NCI-H510A treated with DMSO at 0.1 percent for 48 hours (cell line): ENCODE measurements at regions not wholly inside any gene's neighbourhood (a gene's known extent, or its start where the extent isn't known, plus 50 kb on each side); places are given as distances from the start of the nearest gene placed in this dataset.

Source experiments
- DNase-seq: peaks from one replicate; lab custom pipeline; 2025; lab: John Stamatoyannopoulos, UW

DNA sequence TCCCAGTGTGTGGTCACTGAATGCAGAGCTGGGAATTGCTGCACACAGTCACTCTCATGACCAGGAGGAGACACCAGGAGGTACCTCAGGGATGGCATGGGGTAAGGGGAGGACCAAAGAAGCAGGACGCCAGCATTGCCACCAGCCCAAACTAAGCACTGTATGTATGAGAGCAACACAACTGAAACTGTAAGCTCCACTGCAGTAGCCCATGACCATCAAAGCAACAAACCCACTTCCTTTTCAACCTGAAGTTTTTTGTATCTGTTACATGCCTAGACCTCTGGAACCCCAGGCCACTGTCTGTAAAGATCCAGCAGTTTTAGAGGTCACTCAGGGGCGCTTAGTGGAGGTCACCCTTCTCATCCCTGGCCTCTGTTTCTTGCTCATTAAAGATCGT is 164.3 kb downstream of the SETD4 start:
- DNase-seq = no peak

DNA sequence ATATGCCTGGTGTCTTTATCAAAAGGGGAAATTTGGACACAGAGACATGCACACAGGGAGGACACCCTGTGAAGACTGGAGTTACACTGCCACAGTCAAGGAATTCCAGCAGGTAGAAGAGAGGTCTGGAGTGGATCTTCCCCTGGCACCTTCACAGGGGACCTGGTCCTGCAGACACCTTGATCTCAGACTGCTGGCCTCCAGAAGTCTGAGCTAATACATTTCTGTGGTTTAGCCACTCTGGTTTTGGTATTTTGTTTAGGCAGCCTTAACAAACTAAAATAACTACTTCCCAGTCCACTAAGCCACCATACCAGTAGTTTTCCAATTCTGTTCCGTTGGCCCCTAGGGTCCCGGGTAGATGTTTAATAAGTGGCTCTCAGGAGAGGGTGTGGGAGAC is 164.7 kb downstream of the SETD4 start:
- no peak for DNase-seq

DNA sequence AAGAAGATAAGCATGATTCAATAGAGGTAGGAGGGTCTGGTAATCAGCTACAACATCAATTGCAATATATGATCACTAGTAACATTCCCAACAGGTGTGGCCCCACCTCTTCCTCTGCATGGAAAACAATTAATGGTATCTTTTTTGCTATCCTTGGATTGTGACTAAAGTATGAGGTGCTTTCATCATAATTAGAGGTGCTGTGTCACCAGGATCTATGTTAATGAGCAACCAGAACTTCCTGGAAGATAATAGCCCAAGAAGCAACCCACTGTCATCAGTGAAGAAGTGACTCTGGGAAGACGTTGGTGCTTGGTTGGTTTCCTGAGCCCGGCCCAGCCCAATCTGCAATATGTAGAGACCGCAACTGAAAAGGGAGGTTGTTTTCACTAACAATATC is 167.2 kb downstream of the SETD4 start:
- no peak for DNase-seq

DNA sequence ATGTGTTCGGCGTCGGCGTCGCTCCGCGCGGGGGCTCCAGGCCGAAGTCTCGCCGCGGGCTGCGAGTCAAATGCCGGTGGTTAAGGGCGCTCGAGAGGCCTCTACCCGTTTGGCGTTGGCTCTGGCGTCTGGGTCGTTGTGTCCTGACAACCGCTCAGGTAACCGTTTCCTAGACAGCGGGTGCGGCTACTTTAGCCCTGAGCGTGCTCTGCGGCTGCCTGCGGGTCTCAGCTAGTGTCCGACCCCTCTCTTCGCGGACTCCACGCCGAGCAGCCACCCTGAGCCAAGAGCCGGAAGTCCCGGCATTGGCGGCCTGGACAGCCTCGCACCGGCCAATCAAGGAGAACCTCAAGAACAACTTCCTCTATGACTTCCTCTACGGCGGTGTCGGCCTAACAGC is 173.4 kb downstream of the SETD4 start:
- no peak for DNase-seq

DNA sequence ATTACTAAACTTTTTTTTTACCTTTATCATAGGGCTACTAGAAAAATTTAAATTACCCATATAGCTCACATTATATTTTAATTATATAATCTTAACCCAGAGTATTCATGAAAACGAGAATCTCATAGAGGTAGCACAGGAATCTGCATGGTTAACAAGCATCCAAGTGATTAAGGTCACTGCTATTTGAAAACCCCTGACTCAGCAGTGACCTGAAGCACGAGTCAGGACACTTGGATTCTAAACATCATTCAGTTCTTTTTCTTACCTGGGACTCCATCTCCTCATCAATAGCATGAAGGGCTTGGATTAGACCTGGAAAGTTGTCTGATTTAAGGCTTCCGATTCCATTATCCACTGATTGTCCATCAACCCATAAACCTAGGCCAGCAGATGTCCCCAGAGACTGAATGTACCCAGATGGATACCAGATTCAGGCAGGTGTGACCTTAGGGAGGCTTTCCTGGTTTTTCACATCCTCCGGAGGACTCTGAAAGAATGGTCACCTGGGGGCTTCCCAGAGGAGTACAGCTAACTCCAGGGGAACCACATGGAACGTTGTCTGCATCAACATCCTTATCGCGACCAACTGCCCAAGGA is 174.3 kb downstream of the SETD4 start:
- no peak for DNase-seq

DNA sequence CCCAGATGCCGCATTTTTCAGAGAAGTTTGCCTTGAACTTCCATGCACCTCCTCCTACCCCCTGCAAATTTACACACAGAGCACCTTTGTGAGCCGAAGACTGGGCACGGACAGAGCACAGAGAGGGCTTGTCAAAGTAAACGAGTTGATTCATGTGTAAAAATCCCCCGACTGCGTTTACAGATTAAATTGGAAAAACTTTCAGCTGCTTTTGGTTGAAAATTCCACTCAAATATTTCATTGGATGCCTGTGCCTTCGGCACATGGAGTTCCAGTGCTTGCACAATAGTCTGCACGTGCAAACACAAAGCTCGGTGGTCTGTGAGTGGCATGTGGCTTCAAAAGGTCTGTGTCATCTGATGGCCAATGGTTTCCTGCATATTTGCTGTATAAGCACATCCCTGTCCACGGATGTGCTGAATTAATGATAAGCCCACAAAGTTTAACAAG is 177.5 kb downstream of the SETD4 start:
- no peak for DNase-seq

DNA sequence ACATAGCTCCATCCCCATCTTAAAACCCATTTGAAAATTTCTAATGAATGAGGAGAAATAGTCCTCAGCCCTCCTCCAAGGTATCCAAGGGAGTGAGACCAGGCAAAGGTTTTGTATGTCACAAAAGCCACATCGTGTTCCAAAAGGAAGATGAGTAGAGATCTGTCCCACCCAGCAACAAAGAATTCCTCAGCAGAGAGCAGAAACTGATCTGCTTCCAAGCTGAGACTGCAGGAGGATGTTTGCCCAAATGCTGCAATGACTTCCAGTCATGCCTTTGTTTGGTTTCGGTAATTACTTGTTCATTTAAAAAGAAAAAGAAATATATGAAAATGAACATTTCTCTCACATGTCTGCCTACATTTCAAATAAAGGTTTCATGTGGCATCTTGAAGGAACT is 186.9 kb downstream of the SETD4 start:
- DNase-seq = no peak

DNA sequence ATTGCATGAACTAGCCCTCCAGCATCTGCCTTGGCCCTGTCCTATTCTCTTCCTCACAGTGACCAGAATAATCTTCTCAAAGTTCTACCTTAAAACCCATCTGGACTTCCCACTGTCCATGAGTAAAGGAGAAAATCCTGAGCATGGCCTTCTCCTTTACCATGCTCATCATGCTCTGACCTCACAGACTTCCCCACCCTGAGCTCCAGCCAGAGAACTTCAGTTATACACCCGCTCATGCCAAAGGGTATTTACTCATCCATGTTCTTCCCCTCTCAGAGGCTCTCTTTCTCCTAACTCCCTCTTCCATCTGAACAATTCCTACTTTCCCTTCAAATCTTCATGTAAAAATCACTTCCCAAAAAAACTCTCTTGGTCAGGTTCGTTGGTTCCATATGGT is 188.4 kb downstream of the SETD4 start:
- no peak for DNase-seq

DNA sequence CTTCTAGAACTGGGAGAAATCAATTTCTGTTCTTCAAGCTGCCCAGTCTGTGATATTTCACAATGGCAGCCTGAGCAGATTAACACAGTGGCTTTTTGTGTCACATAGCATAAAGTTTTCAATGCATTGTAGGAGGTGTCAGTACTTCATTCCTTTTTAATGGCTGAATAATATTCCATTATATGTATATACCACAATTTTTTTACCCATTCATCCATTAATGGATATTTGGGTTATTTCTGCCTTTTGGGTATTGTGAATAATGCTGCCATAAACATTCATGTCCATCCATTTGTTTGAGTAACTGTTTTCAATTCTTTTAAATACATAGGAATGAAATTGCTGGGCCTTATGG is 191.5 kb downstream of the SETD4 start:
- no peak for DNase-seq

DNA sequence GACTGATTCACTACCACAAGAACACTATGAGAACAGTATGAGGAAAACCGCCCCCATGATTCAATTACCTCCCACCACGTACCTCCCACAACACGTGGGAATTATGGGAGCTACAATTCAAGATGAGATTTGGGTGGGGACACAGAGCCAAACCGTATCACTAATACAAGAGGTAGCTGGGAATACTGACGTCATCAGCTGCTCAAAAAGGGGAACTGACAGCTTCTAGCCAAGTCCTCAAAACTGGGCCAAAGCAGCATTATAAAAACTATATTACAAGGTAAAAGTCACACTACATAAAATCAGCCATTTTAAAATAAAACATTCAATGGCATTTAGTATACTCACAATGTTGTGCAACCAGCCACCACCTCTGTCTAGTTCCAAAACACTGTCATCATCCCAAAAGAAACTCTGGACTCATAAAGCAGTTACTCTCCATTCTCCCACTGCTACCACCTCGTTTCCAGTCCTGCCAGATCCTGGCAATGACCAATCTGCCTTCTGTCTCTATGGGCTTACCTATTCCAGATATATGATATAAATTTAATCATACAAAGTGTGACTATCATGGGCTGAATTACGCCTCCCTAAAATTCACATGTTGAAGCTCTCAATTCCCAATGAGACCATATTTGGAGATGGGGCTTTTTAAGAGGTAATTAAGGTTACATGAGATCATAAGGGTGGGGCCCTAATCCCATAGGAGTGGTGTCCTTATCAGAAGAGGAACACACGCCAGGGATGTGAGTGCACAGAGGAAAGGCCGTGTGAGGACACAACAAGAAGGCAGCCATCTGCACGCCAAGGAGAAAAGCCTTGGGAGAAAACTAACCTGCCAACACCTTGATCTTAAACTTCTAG is 192.1 kb downstream of the SETD4 start:
- no peak for DNase-seq

DNA sequence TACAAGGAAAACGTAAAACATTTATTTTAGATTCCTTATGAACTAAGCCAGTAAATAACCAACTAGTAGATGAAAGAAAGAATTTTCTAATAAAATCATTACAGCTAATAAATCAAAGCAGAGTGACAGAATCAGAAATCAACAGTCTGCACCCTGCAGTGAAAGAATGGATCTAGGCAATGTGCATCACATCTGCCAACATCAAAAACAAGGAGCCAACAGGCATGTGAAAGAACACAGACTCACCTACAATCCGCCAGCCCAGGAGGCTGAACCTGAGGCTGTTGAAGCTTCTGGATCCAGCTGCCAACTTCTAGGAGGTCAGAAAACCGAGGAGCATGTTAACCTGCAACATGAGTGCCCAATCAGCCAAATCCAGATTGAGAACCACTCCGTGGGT is 196.3 kb downstream of the SETD4 start:
- DNase-seq = no peak

DNA sequence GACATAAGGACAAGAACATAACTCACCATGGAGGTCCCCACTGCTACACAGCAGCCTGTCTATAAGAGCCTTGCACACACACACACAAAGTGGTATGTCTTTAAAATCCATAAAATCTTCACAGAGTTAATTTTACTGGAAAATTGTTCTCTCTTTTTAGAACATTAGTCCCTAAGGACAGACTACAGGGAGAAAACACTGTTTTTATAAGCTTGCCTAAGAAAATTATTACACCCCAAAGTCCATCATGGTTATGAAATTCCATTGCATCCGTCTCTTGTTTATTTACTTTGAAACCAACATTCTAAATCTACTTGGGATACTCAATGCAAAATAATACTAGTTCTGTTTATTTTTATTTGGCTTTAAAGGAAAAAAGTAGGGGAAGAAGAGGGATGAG is 197.4 kb downstream of the SETD4 start:
- DNase-seq = no peak

DNA sequence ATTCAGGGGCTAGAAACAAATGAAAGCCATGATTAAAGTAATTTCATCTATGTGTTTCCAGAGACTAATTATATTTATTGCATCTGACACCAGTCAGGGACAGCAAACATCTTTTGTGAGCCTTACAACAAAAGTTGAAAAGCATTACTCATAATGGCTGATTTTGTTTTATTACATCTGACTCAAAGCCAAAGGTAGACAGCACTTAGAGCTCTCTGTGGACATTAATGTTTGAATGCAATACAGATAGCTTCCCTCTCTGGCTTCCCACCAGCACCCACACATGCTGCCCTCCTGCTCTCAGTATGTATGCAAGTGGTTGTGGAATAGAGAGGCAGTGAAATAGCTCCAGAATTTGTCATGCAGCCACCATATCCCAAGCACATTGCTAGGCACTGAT is 198.7 kb downstream of the SETD4 start:
- no peak for DNase-seq

DNA sequence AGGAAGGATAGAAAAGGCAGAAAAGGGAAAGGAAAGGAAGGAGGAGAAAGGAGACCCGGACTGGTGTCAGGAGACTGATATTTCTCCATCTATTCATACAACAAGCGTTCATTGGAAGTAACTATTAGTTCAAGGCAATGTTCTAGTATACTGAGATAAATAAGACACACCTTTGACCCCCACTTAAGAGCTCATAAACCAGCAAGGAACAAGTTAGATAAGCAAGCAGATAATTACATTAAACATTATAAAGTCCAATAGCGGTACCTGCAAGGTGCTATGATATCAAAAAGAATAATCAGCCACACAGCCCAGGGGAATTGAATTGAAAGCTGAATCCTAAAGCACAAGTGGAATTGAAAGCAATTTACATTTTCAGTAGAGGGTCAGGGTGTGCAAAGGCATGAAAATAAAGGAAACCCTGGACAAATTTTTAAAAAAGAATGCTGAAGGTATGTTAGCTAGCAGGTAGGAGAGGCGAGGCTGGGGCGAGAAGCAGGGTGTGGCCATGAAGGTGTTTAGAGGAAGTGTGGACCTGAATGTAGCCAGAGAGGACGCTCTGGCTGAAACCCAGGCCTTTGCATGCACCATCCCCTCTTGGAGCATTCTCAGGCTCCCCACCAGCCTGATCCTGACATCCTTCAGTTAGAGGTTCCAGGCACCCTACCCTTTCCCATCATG is 200.0 kb downstream of the SETD4 start:
- DNase-seq = no peak

DNA sequence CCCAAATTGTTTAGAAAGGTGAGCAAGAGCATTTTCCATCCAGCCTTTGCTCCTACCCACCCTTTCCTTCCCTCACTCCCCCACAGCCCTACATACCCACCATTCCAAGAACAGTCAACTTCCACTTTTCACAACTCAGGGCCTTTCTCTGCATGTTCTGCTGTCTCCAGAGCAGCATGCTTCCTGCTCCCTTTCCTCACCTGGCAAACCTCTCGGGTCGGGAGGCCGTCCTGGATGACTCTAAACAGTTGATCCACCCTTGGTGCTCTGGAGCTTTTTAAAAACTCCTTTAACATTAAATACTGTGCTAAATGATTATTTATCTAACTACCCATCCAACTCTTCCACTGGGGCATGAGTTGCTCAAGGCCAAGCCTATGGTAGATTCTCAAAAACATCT is 200.6 kb downstream of the SETD4 start:
- no peak for DNase-seq

DNA sequence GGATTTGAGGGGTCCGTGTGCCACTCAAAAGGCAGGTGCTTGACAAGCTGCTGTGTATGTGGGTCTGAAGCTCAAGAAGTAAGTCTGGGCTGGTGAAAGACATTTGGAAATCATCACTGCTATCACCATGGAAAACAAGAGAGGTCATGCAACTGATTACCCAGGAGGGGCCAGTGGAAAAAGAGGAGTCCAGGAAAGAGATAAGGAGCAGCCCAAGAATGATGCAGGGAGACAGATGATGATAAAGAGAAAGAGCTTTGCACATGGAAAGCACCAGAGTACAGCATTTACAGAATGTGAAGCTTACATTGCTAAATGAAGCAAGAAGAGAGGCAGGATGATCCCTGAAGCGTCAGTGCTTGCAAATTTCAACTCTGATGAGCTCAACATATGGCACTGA is 203.2 kb downstream of the SETD4 start:
- DNase-seq = no peak

DNA sequence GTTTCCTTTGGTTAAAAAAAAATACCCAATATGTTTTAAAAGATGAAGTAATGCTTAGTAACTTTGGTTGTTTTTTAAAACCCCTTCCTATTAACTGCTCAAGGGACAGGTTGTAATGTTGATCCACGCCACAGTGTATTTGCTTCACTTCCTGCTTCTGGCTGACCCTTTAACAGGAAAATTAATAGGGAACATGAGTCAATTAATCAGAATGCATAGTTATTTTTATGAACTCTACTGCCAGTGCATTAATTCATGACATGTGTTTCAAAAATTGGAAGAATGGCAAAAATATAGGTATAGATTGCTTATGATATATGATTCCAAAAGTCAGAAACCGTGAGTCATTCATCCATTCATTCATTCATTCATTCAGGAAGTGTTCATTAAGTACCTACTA is 204.8 kb downstream of the SETD4 start:
- no peak for DNase-seq

DNA sequence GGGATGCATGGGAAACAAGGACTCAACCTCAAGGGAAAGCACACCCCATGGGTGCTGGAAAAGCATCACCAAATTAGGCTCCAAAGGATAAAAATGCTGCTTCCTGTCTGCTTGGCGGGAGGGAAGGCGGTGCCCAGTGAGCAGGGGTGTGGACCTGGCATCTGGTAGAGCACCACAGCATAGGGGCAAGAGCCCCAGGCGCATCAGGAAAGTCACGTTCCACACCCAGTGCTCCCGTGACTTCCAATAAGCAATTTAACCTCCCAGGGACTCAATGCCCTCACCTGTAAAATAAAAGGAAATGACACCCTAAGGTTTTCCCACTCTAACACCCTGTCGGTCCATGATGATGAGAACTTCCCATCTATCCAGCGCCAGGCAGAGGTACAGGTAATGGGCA is 206.0 kb downstream of the SETD4 start:
- DNase-seq = no peak

DNA sequence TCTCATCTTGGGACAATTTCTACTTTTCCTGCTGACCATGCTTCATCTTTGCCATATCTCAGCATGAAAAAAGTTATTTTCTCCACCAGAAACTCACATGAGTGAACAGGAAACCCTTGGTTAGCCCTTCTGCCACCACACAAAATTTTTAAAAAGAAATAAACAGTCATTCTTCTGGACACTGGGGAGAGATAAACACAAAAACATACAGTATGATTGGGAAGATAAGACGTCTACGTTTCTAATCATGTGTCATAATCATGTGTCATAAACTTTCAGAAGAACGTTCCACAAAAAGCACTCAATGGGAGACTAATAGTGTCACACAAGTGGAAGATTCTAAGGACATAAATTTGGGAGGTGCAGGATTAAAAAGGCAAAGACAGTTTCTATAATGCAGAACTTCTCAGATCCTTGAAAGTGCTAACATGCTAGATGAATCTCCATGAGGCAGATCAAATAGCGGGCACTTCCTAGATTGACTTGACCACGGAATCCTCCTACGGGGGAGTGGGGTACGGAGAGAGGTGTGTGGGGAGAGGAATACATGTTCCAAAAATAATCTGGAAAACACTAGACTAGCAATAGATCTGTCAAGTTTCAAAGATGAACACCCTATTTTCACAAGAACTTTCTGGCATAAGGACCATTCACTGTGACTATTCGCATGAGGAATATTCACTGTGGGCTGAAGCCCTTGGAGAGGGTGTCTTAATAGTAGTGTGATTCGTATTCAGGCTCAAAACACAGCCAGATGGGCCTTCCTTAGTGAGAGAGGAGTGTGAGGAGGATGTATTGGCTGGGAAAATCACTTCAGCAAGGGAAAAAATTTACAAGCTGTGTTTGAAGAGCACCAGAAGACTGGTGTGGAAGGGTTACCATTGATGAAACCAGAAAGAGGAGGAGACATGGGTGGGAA is 206.7 kb downstream of the SETD4 start:
- DNase-seq = no peak

DNA sequence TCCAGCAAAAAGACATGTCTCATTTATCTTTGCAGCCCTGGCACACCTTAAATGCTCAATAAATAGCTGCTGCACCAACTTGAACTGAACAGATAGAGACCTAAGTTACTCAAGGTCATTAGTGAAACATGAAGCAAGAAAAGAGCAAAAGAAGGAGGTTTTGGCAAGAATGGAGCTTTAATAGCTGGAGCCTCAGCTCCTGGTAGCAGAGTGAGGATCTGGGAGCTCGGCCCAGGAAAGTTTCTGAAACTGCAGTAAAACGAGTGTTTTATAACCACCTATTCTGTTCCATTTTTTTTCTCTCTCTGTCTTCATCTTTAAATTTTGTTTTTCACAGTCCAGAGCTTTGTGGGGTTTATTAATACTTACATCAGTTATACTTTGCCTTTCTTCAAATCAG is 207.5 kb downstream of the SETD4 start:
- DNase-seq = no peak

DNA sequence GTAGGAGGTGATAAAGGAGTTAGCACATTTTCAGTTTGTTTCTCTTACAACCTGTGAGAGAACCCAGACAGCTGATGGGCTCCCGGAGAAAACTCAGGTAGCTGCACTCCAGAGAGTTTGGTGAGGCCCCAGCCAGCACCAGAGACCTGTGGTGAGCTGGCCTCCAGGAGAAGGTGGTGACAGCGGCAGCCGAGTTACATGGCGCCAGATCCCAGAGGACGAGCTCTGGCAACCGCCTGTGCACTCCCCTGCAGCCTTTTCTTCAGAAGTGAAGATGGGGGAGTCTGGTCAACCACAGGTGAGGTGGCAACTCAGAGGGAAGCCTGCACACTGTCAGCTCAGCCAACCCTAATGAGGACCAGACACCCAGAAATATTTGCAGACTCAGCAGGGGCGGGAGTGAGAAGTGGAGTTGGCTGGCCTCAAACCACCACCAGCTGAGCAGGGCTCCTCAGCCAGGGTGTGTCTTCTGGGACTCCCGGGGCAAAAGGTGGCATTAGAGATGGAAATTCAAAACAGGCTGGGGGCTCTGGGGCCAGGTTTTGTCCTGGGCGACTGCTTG is 209.7 kb downstream of the SETD4 start:
- DNase-seq = no peak

DNA sequence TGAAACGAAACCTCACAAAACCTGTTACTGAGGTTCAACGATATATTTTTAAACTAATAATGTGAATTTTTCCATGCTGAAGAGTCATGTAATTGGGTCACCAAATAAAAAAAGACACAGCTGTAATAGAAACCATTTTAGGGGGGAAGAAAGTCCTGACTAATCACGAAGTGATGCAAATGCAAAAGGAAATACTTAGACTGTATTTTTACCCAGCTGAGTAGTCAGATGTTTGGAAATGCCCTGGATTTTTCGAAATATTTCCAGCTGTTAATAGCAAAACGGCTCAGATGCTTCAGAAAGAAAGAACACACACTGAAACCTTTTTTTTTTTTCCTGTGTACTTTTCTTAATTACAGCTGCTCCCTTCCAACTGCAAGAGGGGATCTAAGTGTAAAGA is 210.3 kb downstream of the SETD4 start:
- no peak for DNase-seq
